ENCODE measurements at regions not wholly inside any gene's neighbourhood (a gene's known extent, or its start where the extent isn't known, plus 50 kb on each side); places are given as distances from the start of the nearest gene placed in this dataset.

- WGBS, 2 donors (ENCODE audit: low coverage in 1 of 2): 23 to 50% methylated on average over 1 of the region's 1 CpG
- Histone ChIP-seq H3K4me3 (no peak overlapping the region), H3K27me3 (no peaks in the 10 kb centered on the region), H3K9me3 (no peaks in the 10 kb centered on the region), H3K27ac (no peak overlapping the region), H3K4me1 (no peaks in the 10 kb centered on the region), H3K36me3 (no peaks in the 10 kb centered on the region)
- in situ Hi-C loops (cut with MboI; ENCODE audit: low pct_ligation_motif_present in 1 of 4, low pct_unique_long_range_greater_than_20kb in 1 of 4, low sequenced_read_pairs in 3 of 4) (no loop called here), intact Hi-C loops (cut with DNase I; ENCODE audit: low total_unique reads) (no loop called here)
- no peak for DNase-seq
- TF ChIP-seq CTCF (IDR thresholded peaks at IDR 0.05) (no peak), EP300 (IDR thresholded peaks at IDR 0.05; ENCODE audit: low read depth) (no peak), POLR2AphosphoS5 (IDR thresholded peaks at IDR 0.05) (no peak), POLR2A (IDR thresholded peaks at IDR 0.05) (no peak)
Measured at GRCh38 chr4:57418133-57418532, 307.9 kb upstream of the IGFBP7 start.

GRCh38 chr4:57412259-57413054 is 302.3 kb upstream of the IGFBP7 start:
- Histone ChIP-seq H3K27me3 (no peaks in the 10 kb centered on the region), H3K36me3 (no peaks in the 10 kb centered on the region), H3K4me3 (no peak overlapping the region), H3K27ac (no peak overlapping the region), H3K4me1 (no peaks in the 10 kb centered on the region), H3K9me3 (no peaks in the 10 kb centered on the region)
- intact Hi-C loops (cut with DNase I; ENCODE audit: low total_unique reads) (no loop called here), in situ Hi-C loops (cut with MboI; ENCODE audit: low pct_ligation_motif_present in 1 of 4, low pct_unique_long_range_greater_than_20kb in 1 of 4, low sequenced_read_pairs in 3 of 4) (no loop called here)
- DNase-seq: no peak
- TF ChIP-seq POLR2AphosphoS5 (IDR thresholded peaks at IDR 0.05) (no peak), POLR2A (IDR thresholded peaks at IDR 0.05) (no peak), CTCF (IDR thresholded peaks at IDR 0.05) (no peak), EP300 (IDR thresholded peaks at IDR 0.05; ENCODE audit: low read depth) (no peak)
- 86 to 100% methylated on average over 2 to 5 of the region's 5 CpGs for WGBS, 2 donors (ENCODE audit: low coverage in 1 of 2)

GRCh38 chr4:57410331-57411052 is 300.3 kb upstream of the IGFBP7 start:
- Histone ChIP-seq H3K9me3 (no peaks in the 10 kb centered on the region), H3K27me3 (no peaks in the 10 kb centered on the region), H3K36me3 (no peaks in the 10 kb centered on the region), H3K27ac (no peak overlapping the region), H3K4me3 (no peak overlapping the region), H3K4me1 (no peaks in the 10 kb centered on the region)
- intact Hi-C loops (cut with DNase I; ENCODE audit: low total_unique reads): no loop called here
- WGBS, 2 donors (ENCODE audit: low coverage in 1 of 2): 45 to 49% methylated on average over 5 of the region's 5 CpGs
- TF ChIP-seq EP300 (IDR thresholded peaks at IDR 0.05; ENCODE audit: low read depth): no peak
- TF ChIP-seq CTCF (IDR thresholded peaks at IDR 0.05): no peak
- no peak for TF ChIP-seq POLR2AphosphoS5 (IDR thresholded peaks at IDR 0.05)
- no peak for TF ChIP-seq POLR2A (IDR thresholded peaks at IDR 0.05)
- DNase-seq: no peak
- in situ Hi-C loops (cut with MboI; ENCODE audit: low pct_ligation_motif_present in 1 of 4, low pct_unique_long_range_greater_than_20kb in 1 of 4, low sequenced_read_pairs in 3 of 4): no loop called here

DNA sequence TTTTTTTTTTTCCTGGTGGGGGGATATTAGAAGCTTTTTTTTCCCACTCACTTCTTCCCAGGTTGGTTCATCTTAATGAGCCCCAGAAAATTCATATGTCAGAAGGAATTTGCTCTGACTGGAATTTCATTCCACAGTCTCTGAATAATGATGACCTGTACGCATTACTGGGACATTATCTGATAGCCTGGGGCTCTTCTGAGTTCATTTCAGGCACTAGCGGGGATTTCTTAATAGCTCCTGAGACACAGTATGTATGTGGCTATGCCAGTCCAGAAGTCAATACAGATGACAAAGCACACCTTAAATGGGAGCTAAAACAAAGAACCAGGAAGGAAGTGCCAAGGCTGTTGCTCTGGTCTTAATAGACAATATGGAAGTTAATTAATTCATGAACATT is 295.2 kb upstream of the IGFBP7 start:
- no peaks in the 10 kb centered on the region for H3K4me1 ChIP-seq
- no peaks in the 10 kb centered on the region for H3K36me3 ChIP-seq
- intact Hi-C loops (cut with DNase I; ENCODE audit: low total_unique reads) (no loop called here), in situ Hi-C loops (cut with MboI; ENCODE audit: low pct_ligation_motif_present in 1 of 4, low pct_unique_long_range_greater_than_20kb in 1 of 4, low sequenced_read_pairs in 3 of 4) (no loop called here)
- no peak overlapping the region for H3K4me3 ChIP-seq
- H3K9me3 ChIP-seq: no peaks in the 10 kb centered on the region
- WGBS, 2 donors (ENCODE audit: low coverage in 1 of 2): 86 to 96% methylated on average over 1 to 2 of the region's 2 CpGs
- no peak overlapping the region for H3K27ac ChIP-seq
- TF ChIP-seq CTCF (IDR thresholded peaks at IDR 0.05) (no peak), POLR2A (IDR thresholded peaks at IDR 0.05) (no peak), POLR2AphosphoS5 (IDR thresholded peaks at IDR 0.05) (no peak), EP300 (IDR thresholded peaks at IDR 0.05; ENCODE audit: low read depth) (no peak)
- H3K27me3 ChIP-seq: no peaks in the 10 kb centered on the region
- no peak for DNase-seq

Data from transverse colon (tissue), 4 donors.